Spleen (tissue), 7 donors: ENCODE measurements at regions not wholly inside any gene's neighbourhood (a gene's known extent, or its start where the extent isn't known, plus 50 kb on each side); places are given as distances from the start of the nearest gene placed in this dataset.

ENCODE experiments used
- CTCF ChIP-seq, 11 experiments: fragments of 200-600 bp in 7 of 11; fragments of 450-650 bp in 4 of 11; sonication (generic) in 4 of 11; IDR thresholded peaks in 8 of 11; conservative IDR thresholded peaks in 3 of 11; 1 replicate in 7 of 11; 2 replicates in 4 of 11; pipeline versions ENCODE4 v1.4.0 to v1.8.0; 2016 to 2021; ENCODE audit warnings: antibody characterized with exemption in 11 of 11, inconsistent platforms in 4 of 11, mild to moderate bottlenecking in 1 of 11
- POLR2A ChIP-seq, 3 donors: fragments of 450-650 bp; IDR thresholded peaks; one replicate each; pipeline ENCODE4 v1.5.1; 2017; ENCODE audit warnings: antibody characterized with exemption in 3 of 3, mild to moderate bottlenecking in 1 of 3
- POLR2AphosphoS5 ChIP-seq, 3 donors: sonication (generic); formaldehyde crosslinking; IDR thresholded peaks; one replicate each; pipeline ENCODE4 v1.5.1; 2017; ENCODE audit warnings: antibody characterized with exemption in 3 of 3
- donor health status: DM: no; HTN: no; CAD: no; lungs with moderate emphysema.
- donor health status: DM: no; HTN: no; CAD: no.
- donor health status: DM: no; HTN: no; CAD: no.

GRCh38 chr4:173449380-173449717, 50.4 kb upstream of the SCRG1 start:
- no peak for TF ChIP-seq CTCF (IDR thresholded peaks at IDR 0.05 in 8 of 11, conservative IDR thresholded peaks at IDR 0.05 in 3 of 11)
- TF ChIP-seq POLR2A (IDR thresholded peaks at IDR 0.05): no peak
- no peak for TF ChIP-seq POLR2AphosphoS5 (IDR thresholded peaks at IDR 0.05)
